ENCODE measurements at regions not wholly inside any gene's neighbourhood (a gene's known extent, or its start where the extent isn't known, plus 50 kb on each side); places are given as distances from the start of the nearest gene placed in this dataset.

GRCh38 chr4:183848805-183849204, 56.3 kb upstream of the STOX2 start:
- no peak for DNase-seq

GRCh38 chr4:183852910-183853547, 52.1 kb upstream of the STOX2 start:
- DNase-seq, result no peak

DNA sequence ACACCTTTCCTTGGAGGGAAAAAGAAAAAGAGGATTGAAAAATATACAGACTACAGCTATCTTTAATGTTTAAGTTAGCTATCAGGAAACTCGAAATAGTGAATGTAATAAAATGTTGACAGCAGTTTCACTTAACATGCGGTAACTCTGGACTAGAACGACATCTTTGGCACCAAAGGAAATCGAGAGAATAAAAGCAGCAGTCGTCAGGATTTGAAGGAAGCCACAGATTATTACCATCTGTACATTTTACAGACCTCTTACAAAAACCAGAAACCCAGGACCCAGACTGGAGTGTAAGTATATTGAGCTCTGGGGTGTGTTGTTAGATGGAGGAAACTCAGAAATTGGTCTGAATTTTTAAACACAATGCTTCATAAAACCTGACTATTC, 51.6 kb upstream of the STOX2 start:
- no peak for DNase-seq
